ENCODE measurements at regions not wholly inside any gene's neighbourhood (a gene's known extent, or its start where the extent isn't known, plus 50 kb on each side); places are given as distances from the start of the nearest gene placed in this dataset.

- H3K27me3 ChIP-seq: no peaks in the 10 kb centered on the region
- no peak for DNase-seq
- no peaks in the 10 kb centered on the region for H3K9me3 ChIP-seq
- no peak overlapping the region for H3K4me3 ChIP-seq
- intact Hi-C loops (cut with DNase I): no loop called here
- H3K27ac ChIP-seq: no peak overlapping the region
- no peaks in the 10 kb centered on the region for H3K4me1 ChIP-seq
- TF ChIP-seq CTCF (IDR thresholded peaks at IDR 0.05): no peak
- no peaks in the 10 kb centered on the region for H3K36me3 ChIP-seq
- ATAC-seq: no peak
Observed at GRCh38 chr7:84364708-84365107, 170.1 kb upstream of the SEMA3A start.

GRCh38 chr7:84363741-84364140 lies 169.2 kb upstream of the SEMA3A start:
- no peaks in the 10 kb centered on the region for H3K4me1 ChIP-seq
- intact Hi-C loops (cut with DNase I): no loop called here
- no peaks in the 10 kb centered on the region for H3K36me3 ChIP-seq
- H3K9me3 ChIP-seq: no peaks in the 10 kb centered on the region
- no peak overlapping the region for H3K27ac ChIP-seq
- TF ChIP-seq CTCF (IDR thresholded peaks at IDR 0.05): no peak
- no peak overlapping the region for H3K4me3 ChIP-seq
- DNase-seq (no peak), ATAC-seq (no peak)
- H3K27me3 ChIP-seq: no peaks in the 10 kb centered on the region

- Histone ChIP-seq H3K9me3 (peaks cover 0 to 5% of the 10 kb centered on the region in 2 donors), H3K4me3 (no peak overlapping the region), H3K4me1 (no peaks in the 10 kb centered on the region), H3K27me3 (no peaks in the 10 kb centered on the region), H3K36me3 (no peaks in the 10 kb centered on the region), H3K27ac (no peak overlapping the region)
- ATAC-seq: no peak
- intact Hi-C loops (cut with DNase I): no loop called here
- no peak for DNase-seq
- TF ChIP-seq CTCF (IDR thresholded peaks at IDR 0.05): no peak
Observed at GRCh38 chr7:84362828-84363227, 168.2 kb upstream of the SEMA3A start.

GRCh38 chr7:84362360-84362759 lies 167.8 kb upstream of the SEMA3A start:
- intact Hi-C loops (cut with DNase I): no loop called here
- DNase-seq (no peak), ATAC-seq (no peak)
- Histone ChIP-seq H3K27ac (no peak overlapping the region), H3K4me3 (no peak overlapping the region), H3K27me3 (no peaks in the 10 kb centered on the region), H3K4me1 (no peaks in the 10 kb centered on the region), H3K36me3 (no peaks in the 10 kb centered on the region), H3K9me3 (peaks cover 0 to 5% of the 10 kb centered on the region in 2 donors)
- no peak for TF ChIP-seq CTCF (IDR thresholded peaks at IDR 0.05)

GRCh38 chr7:84354866-84355265 lies 160.3 kb upstream of the SEMA3A start:
- H3K9me3 ChIP-seq: peaks cover 0 to 5% of the 10 kb centered on the region in 2 donors
- H3K4me3 ChIP-seq: no peak overlapping the region
- DNase-seq (no peak), ATAC-seq (no peak)
- H3K36me3 ChIP-seq: no peaks in the 10 kb centered on the region
- H3K27ac ChIP-seq: no peak overlapping the region
- H3K27me3 ChIP-seq: no peaks in the 10 kb centered on the region
- no peak for TF ChIP-seq CTCF (IDR thresholded peaks at IDR 0.05)
- no peaks in the 10 kb centered on the region for H3K4me1 ChIP-seq
- intact Hi-C loops (cut with DNase I): no loop called here
